Astrocyte (in vitro differentiated cells and primary cell): ENCODE measurements at regions not wholly inside any gene's neighbourhood (a gene's known extent, or its start where the extent isn't known, plus 50 kb on each side); places are given as distances from the start of the nearest gene placed in this dataset.

ENCODE experiments used
- DNase-seq: peaks from one replicate; pipeline ENCODE4 v3.0.0-alpha.2; 2010; ENCODE audit warnings: low read depth
- FAIRE-seq: peaks from 2 replicates; lab custom pipeline; 2011; peaks lifted over from hg19 to GRCh38; lab: Jason Lieb, UNC
- H2AFZ ChIP-seq: 2 replicates; pipeline ENCODE4 v1.6.0; 2012; ENCODE audit warnings: low read depth, low read length, inconsistent platforms
- H3K27ac ChIP-seq: 2 replicates; pipeline ENCODE4 v1.5.1; 2011; ENCODE audit warnings: low read depth, low read length, inconsistent platforms
- H3K27me3 ChIP-seq: 2 replicates; pipeline ENCODE4 v1.6.0; 2011; ENCODE audit warnings: low read length, inconsistent platforms; ENCODE audit not compliant: insufficient read depth
- H3K36me3 ChIP-seq: 2 replicates; pipeline ENCODE4 v1.5.1; 2011; ENCODE audit warnings: low read length, inconsistent platforms; ENCODE audit not compliant: insufficient read depth
- H3K4me1 ChIP-seq: 2 replicates; pipeline ENCODE4 v1.5.1; 2011; ENCODE audit warnings: low read length, inconsistent platforms; ENCODE audit not compliant: insufficient read depth
- H3K4me2 ChIP-seq: 2 replicates; pipeline ENCODE4 v1.6.0; 2012; ENCODE audit warnings: low read length, inconsistent platforms
- H3K4me3 ChIP-seq: 2 replicates; pipeline ENCODE4 v1.5.1; 2011; ENCODE audit warnings: low read depth, mild to moderate bottlenecking, low read length, inconsistent platforms; ENCODE audit not compliant: insufficient read depth
- H3K79me2 ChIP-seq: 2 replicates; pipeline ENCODE4 v1.6.0; 2012; ENCODE audit warnings: mild to moderate bottlenecking, low read length, inconsistent platforms; ENCODE audit not compliant: insufficient read depth
- H3K9ac ChIP-seq: 2 replicates; pipeline ENCODE4 v1.6.0; 2012; ENCODE audit warnings: mild to moderate bottlenecking, low read length, inconsistent platforms
- H3K9me3 ChIP-seq: 2 replicates; pipeline ENCODE4 v1.5.1; 2012; ENCODE audit warnings: low read depth, mild to moderate bottlenecking, low read length, inconsistent platforms; ENCODE audit not compliant: insufficient read depth
- H4K20me1 ChIP-seq: 2 replicates; pipeline ENCODE4 v1.6.0; 2012; ENCODE audit warnings: low read length, inconsistent platforms; ENCODE audit not compliant: insufficient read depth
- H3K27ac Mint-ChIP-seq: one replicate; pipeline ENCODE4 v1.8.0; 2021; ENCODE audit warnings: mild to moderate bottlenecking, mixed read lengths; ENCODE audit not compliant: unreplicated experiment
- H3K27me3 Mint-ChIP-seq: one replicate; pipeline ENCODE4 v1.8.0; 2021; ENCODE audit warnings: low read depth, mixed read lengths; ENCODE audit not compliant: unreplicated experiment
- H3K36me3 Mint-ChIP-seq: one replicate; pipeline ENCODE4 v1.8.0; 2021; ENCODE audit warnings: low read depth, mixed read lengths; ENCODE audit not compliant: unreplicated experiment
- H3K4me1 Mint-ChIP-seq: one replicate; pipeline ENCODE4 v1.8.0; 2021; ENCODE audit warnings: low read depth, mixed read lengths; ENCODE audit not compliant: unreplicated experiment
- H3K4me3 Mint-ChIP-seq: one replicate; pipeline ENCODE4 v1.8.0; 2021; ENCODE audit warnings: mild to moderate bottlenecking, moderate library complexity, mixed read lengths; ENCODE audit not compliant: unreplicated experiment
- H3K9me3 Mint-ChIP-seq: one replicate; pipeline ENCODE4 v1.8.0; 2021; ENCODE audit warnings: mild to moderate bottlenecking, mixed read lengths; ENCODE audit not compliant: unreplicated experiment
- EZH2 ChIP-seq: IDR thresholded peaks from 2 replicates; pipeline ENCODE4 v1.6.1; 2012; ENCODE audit warnings: mild to moderate bottlenecking, low read length, inconsistent platforms; ENCODE audit not compliant: insufficient read depth
- TF ChIP-seq, protein P1 (sequence below): IDR thresholded peaks from 2 replicates; pipeline ENCODE4 v1.5.1; 2011; ENCODE audit warnings: low read depth, mild to moderate bottlenecking, inconsistent platforms, low read length, moderate library complexity; ENCODE audit not compliant: insufficient read depth

DNA sequence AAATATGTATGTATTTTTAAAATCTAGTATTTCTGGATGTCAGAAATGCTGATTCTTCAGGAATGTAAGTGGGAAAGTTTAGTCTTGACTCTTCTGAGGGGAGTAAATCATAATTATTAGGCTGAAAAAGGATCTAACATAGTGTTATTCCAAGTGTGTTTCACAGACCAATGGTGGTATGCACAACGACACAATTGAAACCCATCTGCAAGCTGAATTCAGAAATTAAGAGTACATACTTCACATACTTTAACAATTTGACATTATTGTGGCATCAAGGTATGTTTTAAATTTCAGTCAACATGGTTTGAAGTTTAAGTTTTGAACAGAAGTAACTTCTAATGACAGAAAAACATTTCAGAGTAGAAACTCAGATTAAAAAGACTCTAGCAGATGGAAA is 236.7 kb downstream of the SLC7A11 start:
- peaks cover 8% of the 10 kb centered on the region for H3K4me1 Mint-ChIP-seq
- Histone ChIP-seq H3K4me2 (no peak overlapping the region), H4K20me1 (no peaks in the 10 kb centered on the region), H3K36me3 (no peaks in the 10 kb centered on the region), H3K27ac (no peak overlapping the region), H3K27me3 (no peaks in the 10 kb centered on the region), H2AFZ (no peak overlapping the region), H3K9ac (no peak overlapping the region), H3K9me3 (no peaks in the 10 kb centered on the region), H3K79me2 (no peaks in the 10 kb centered on the region), H3K4me1 (no peaks in the 10 kb centered on the region), H3K4me3 (no peak overlapping the region)
- DNase-seq (peak; percentile 36), FAIRE-seq (peak; percentile 60)
- TF ChIP-seq EZH2: no peak
- TF ChIP-seq, protein P1, sequence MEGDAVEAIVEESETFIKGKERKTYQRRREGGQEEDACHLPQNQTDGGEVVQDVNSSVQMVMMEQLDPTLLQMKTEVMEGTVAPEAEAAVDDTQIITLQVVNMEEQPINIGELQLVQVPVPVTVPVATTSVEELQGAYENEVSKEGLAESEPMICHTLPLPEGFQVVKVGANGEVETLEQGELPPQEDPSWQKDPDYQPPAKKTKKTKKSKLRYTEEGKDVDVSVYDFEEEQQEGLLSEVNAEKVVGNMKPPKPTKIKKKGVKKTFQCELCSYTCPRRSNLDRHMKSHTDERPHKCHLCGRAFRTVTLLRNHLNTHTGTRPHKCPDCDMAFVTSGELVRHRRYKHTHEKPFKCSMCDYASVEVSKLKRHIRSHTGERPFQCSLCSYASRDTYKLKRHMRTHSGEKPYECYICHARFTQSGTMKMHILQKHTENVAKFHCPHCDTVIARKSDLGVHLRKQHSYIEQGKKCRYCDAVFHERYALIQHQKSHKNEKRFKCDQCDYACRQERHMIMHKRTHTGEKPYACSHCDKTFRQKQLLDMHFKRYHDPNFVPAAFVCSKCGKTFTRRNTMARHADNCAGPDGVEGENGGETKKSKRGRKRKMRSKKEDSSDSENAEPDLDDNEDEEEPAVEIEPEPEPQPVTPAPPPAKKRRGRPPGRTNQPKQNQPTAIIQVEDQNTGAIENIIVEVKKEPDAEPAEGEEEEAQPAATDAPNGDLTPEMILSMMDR: no peak
- no peaks in the 10 kb centered on the region for H3K36me3 Mint-ChIP-seq
- H3K4me3 Mint-ChIP-seq: no peak overlapping the region
- no peak overlapping the region for H3K27ac Mint-ChIP-seq
- H3K9me3 Mint-ChIP-seq: no peaks in the 10 kb centered on the region
- no peaks in the 10 kb centered on the region for H3K27me3 Mint-ChIP-seq

DNA sequence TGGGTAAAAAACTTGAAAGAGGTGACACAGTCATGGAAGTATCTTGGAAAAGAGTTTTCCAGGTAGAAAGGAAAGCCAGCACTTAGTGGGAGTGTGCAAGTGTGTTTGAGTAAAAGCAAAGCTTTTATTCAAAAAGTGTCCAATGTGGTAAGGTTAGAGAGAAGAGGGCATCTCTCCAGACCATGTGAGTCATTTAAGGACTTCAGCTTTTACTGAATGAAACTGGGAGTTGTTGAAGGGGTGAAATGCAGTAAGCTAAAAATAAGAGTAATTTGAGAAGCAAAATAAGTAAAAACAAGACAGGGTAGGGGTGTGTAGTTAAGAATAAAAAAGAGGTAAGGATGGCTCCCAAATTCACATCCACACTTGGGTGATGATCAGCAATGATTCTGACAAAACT is 238.9 kb downstream of the SLC7A11 start:
- DNase-seq (peak; percentile 56), FAIRE-seq (peak; percentile 37)
- no peaks in the 10 kb centered on the region for H3K36me3 ChIP-seq
- H3K4me3 Mint-ChIP-seq: no peak overlapping the region
- TF ChIP-seq, protein P1: no peak
- TF ChIP-seq EZH2: no peak
- H3K27ac ChIP-seq: no peak overlapping the region
- H3K27ac Mint-ChIP-seq: no peak overlapping the region
- no peaks in the 10 kb centered on the region for H3K27me3 ChIP-seq
- H4K20me1 ChIP-seq: no peaks in the 10 kb centered on the region
- no peak overlapping the region for H3K4me3 ChIP-seq
- H3K27me3 Mint-ChIP-seq: no peaks in the 10 kb centered on the region
- H3K9ac ChIP-seq: no peak overlapping the region
- H2AFZ ChIP-seq: no peak overlapping the region
- no peaks in the 10 kb centered on the region for H3K36me3 Mint-ChIP-seq
- H3K9me3 Mint-ChIP-seq: no peaks in the 10 kb centered on the region
- peaks cover 6% of the 10 kb centered on the region for H3K4me1 ChIP-seq
- H3K4me1 Mint-ChIP-seq: peaks cover 21% of the 10 kb centered on the region
- H3K9me3 ChIP-seq: no peaks in the 10 kb centered on the region
- H3K79me2 ChIP-seq: no peaks in the 10 kb centered on the region
- H3K4me2 ChIP-seq: no peak overlapping the region

DNA sequence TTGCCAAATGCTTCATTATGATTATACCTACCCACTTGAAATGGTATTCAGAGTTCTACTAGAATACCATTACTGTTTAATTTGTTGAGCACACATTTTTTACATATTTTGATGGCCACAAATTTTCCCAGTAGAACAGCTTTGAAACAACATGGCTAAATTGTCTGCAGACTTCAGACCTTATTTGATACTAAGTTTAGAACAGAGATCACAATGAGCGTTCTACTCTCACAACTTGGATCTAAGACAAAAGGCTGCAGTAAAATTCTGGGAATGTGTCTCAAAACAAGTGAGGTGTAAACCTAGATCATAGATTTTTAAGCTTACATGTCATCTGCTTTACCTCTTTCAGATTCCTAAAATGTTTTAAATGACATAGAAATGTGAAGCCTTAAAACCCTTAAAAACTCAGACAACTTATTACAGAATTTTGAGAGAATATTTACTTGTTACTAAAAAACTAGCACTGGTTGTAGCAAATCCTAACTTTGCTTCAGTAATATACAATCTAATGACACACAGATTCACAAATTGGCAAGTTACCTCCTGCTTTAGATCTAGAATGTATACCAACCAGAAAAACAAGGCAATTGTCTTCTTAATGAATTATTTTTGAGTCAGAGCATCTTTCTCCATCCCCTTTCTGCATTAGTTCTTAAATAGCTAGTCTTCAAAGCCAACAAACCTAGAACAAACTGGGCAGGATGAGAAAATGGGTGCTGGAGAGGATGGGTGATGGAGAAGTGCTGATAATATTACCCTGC is 243.3 kb downstream of the SLC7A11 start:
- peaks cover 6% of the 10 kb centered on the region for H3K4me1 ChIP-seq
- DNase-seq (peak; percentile 92), FAIRE-seq (peak; percentile 92)
- peak overlapping the region; percentile 24 for H3K4me3 Mint-ChIP-seq
- H3K27me3 Mint-ChIP-seq: no peaks in the 10 kb centered on the region
- no peak overlapping the region for H3K4me3 ChIP-seq
- H4K20me1 ChIP-seq: no peaks in the 10 kb centered on the region
- H3K9me3 ChIP-seq: no peaks in the 10 kb centered on the region
- H3K36me3 Mint-ChIP-seq: no peaks in the 10 kb centered on the region
- TF ChIP-seq, protein P1: no peak
- TF ChIP-seq EZH2: no peak
- peaks cover 33% of the 10 kb centered on the region for H3K4me1 Mint-ChIP-seq
- peak overlapping the region; percentile 58 for H3K27ac ChIP-seq
- no peaks in the 10 kb centered on the region for H3K79me2 ChIP-seq
- no peak overlapping the region for H3K9ac ChIP-seq
- H3K27ac Mint-ChIP-seq: peak overlapping the region; percentile 38
- no peak overlapping the region for H2AFZ ChIP-seq
- H3K27me3 ChIP-seq: no peaks in the 10 kb centered on the region
- no peaks in the 10 kb centered on the region for H3K9me3 Mint-ChIP-seq
- no peaks in the 10 kb centered on the region for H3K36me3 ChIP-seq
- peak overlapping the region; percentile 16 for H3K4me2 ChIP-seq
